PC-9 (cell line): ENCODE measurements at regions not wholly inside any gene's neighbourhood (a gene's known extent, or its start where the extent isn't known, plus 50 kb on each side); places are given as distances from the start of the nearest gene placed in this dataset.

ENCODE experiments used
- BruUV-seq: library from RNA; stranded (reverse); fragments of 400-500 nt; replicated peaks from 2 replicates; lab custom pipeline; 2021; lab: Mats Ljungman, UMichigan
- CTCF ChIA-PET: fragments of 300-600 bp; sonication (Branson Sonifier 250); formaldehyde crosslinking; loops from one replicate; lab custom pipeline; 2022; ENCODE audit warnings: antibody characterized with exemption; lab: Charles Lee
- POLR2A ChIA-PET: fragments of 300-600 bp; sonication (Branson Sonifier 250); formaldehyde crosslinking; loops from one replicate; lab custom pipeline; 2022; ENCODE audit warnings: antibody characterized with exemption; ENCODE audit not compliant: unreplicated experiment; lab: Charles Lee
- DNase-seq, 2 experiments: peaks; one replicate each; pipeline versions ENCODE4 v3.0.0 to v3.0.0-alpha.2; 2015 to 2022; ENCODE audit warnings: mixed read lengths in 1 of 2
- H2AFZ ChIP-seq: fragments of 200-600 bp; sonication (generic); 2 replicates; pipeline ENCODE4 v1.8.1; 2017; ENCODE audit warnings: antibody characterized with exemption
- H3F3A ChIP-seq: fragments of 200-600 bp; sonication (generic); 2 replicates; pipeline ENCODE4 v1.8.1; 2017; ENCODE audit warnings: antibody characterized with exemption, mild to moderate bottlenecking, low read depth; ENCODE audit not compliant: insufficient read depth
- H3K27ac ChIP-seq: fragments of 200-600 bp; sonication (generic); 2 replicates; pipeline ENCODE4 v1.6.1; 2016; ENCODE audit warnings: mixed run types
- H3K27me3 ChIP-seq: fragments of 200-600 bp; sonication (generic); 2 replicates; pipeline ENCODE4 v1.6.1; 2016; ENCODE audit warnings: low read depth, mixed run types; ENCODE audit not compliant: insufficient read depth
- H3K36me3 ChIP-seq: fragments of 200-600 bp; sonication (generic); 2 replicates; pipeline ENCODE4 v1.6.1; 2016; ENCODE audit warnings: low read depth, mixed run types
- H3K4me1 ChIP-seq: fragments of 200-600 bp; sonication (generic); replicated peaks from 2 replicates; pipeline ENCODE4 v1.6.1; 2016; ENCODE audit warnings: mixed run types; ENCODE audit not compliant: insufficient read depth
- H3K4me2 ChIP-seq: fragments of 200-600 bp; sonication (generic); 2 replicates; pipeline ENCODE4 v1.6.1; 2017; ENCODE audit warnings: mixed run types
- H3K4me3 ChIP-seq: fragments of 200-600 bp; sonication (generic); 2 replicates; pipeline ENCODE4 v1.6.1; 2016; ENCODE audit warnings: mixed run types
- H3K79me2 ChIP-seq: fragments of 200-600 bp; sonication (generic); 2 replicates; pipeline ENCODE4 v1.6.1; 2017; ENCODE audit warnings: low read depth, mixed run types
- H3K9me2 ChIP-seq: fragments of 200-600 bp; sonication (generic); 2 replicates; pipeline ENCODE4 v1.8.1; 2017; ENCODE audit warnings: mild to moderate bottlenecking; ENCODE audit not compliant: insufficient read depth
- H3K9me3 ChIP-seq: fragments of 200-600 bp; sonication (generic); 2 replicates; pipeline ENCODE4 v1.8.1; 2016; ENCODE audit warnings: low read depth; ENCODE audit not compliant: insufficient read depth
- H4K20me1 ChIP-seq: fragments of 200-600 bp; sonication (generic); 2 replicates; pipeline ENCODE4 v1.8.1; 2017; ENCODE audit not compliant: insufficient read depth
- EZH2 ChIP-seq: fragments of 200-600 bp; sonication (generic); IDR thresholded peaks from 2 replicates; pipeline ENCODE4 v1.8.0; 2017; ENCODE audit warnings: antibody characterized with exemption, low read depth
- intact Hi-C: fragments of 100-400 bp; cut with micrococcal nuclease; formaldehyde crosslinking; loops from one replicate; pipeline ENCODE4 v1.10.0; 2022; ENCODE audit not compliant: unreplicated experiment
- TF ChIP-seq, protein P1 (sequence below): fragments of 200-600 bp; sonication (generic); conservative IDR thresholded peaks from 2 replicates; pipeline ENCODE4 v1.6.1; 2017; ENCODE audit warnings: mixed run types, antibody characterized with exemption, mild to moderate bottlenecking, moderate library complexity

DNA sequence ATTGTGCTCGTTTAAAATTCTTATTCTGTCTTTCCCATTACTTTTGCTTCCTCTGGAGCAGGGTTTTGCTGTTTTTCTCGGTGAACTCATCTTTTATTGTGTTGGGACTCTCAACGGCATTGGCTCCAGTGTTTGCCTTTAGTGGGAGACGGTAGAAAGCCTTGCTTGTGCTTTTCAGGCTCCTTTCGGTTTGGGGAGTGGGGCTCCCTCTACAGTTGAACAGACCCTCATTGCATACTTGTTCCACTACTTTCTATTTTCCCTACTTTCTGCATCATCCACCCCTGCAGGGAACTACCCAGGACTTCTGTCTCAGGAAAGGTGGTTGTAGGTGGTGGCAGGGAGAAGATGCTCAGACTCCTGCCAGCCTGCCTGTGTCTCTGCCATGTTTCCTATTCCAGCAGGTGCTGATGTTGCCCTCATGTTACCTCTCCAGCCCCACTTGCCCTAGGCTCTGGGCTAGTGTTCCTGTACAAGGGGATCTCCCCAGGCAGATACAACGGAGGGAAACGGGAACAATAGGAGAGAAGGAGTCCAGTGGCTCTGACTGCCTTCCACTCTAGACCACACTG, 68.5 kb upstream of the ZBTB18 start:
- CTCF ChIA-PET, result no interaction called here

GRCh38 chr1:243980471-243980870, 70.6 kb upstream of the ZBTB18 start:
- no TSS peak for BruUV-seq
- intact Hi-C loops, result no loop called here
- TF ChIP-seq EZH2, result no peak
- TF ChIP-seq, protein P1, sequence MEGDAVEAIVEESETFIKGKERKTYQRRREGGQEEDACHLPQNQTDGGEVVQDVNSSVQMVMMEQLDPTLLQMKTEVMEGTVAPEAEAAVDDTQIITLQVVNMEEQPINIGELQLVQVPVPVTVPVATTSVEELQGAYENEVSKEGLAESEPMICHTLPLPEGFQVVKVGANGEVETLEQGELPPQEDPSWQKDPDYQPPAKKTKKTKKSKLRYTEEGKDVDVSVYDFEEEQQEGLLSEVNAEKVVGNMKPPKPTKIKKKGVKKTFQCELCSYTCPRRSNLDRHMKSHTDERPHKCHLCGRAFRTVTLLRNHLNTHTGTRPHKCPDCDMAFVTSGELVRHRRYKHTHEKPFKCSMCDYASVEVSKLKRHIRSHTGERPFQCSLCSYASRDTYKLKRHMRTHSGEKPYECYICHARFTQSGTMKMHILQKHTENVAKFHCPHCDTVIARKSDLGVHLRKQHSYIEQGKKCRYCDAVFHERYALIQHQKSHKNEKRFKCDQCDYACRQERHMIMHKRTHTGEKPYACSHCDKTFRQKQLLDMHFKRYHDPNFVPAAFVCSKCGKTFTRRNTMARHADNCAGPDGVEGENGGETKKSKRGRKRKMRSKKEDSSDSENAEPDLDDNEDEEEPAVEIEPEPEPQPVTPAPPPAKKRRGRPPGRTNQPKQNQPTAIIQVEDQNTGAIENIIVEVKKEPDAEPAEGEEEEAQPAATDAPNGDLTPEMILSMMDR, result no peak

More for the DNA sequence above, 68.5 kb upstream of the ZBTB18 start:
- DNase-seq, result no peak
- intact Hi-C loops, result no loop called here
- Histone ChIP-seq H3K79me2 (no peaks in the 10 kb centered on the region), H3K9me2 (no peaks in the 10 kb centered on the region), H3K4me3 (no peak overlapping the region), H4K20me1 (no peaks in the 10 kb centered on the region), H3K4me1 (no peaks in the 10 kb centered on the region), H3K27ac (no peak overlapping the region), H3F3A (peaks cover 5% of the 10 kb centered on the region; the same call in 1 of the 2 replicates), H2AFZ (no peak overlapping the region), H3K9me3 (no peaks in the 10 kb centered on the region; the same call in 1 of the 2 replicates), H3K36me3 (no peaks in the 10 kb centered on the region), H3K27me3 (no peaks in the 10 kb centered on the region), H3K4me2 (no peak overlapping the region)
- TF ChIP-seq, protein P1, result no peak
- no peak for TF ChIP-seq EZH2
- BruUV-seq, result no TSS peak
- POLR2A ChIA-PET, result no interaction called here

GRCh38 chr1:243980071-243980470, 71.0 kb upstream of the ZBTB18 start:
- ChIA-PET CTCF (no interaction called here), POLR2A (no interaction called here)
- intact Hi-C loops, result no loop called here
- H3K27me3 ChIP-seq, result no peaks in the 10 kb centered on the region
- TF ChIP-seq EZH2, result no peak
- TF ChIP-seq, protein P1, result no peak
- no peaks in the 10 kb centered on the region for H3K4me1 ChIP-seq
- no peak overlapping the region for H3K4me2 ChIP-seq
- no peaks in the 10 kb centered on the region; the same call in 1 of the 2 replicates for H3K9me3 ChIP-seq
- BruUV-seq, result no TSS peak
- H3K9me2 ChIP-seq, result no peaks in the 10 kb centered on the region
- no peak overlapping the region for H3K4me3 ChIP-seq
- no peak for DNase-seq
- H3K36me3 ChIP-seq, result no peaks in the 10 kb centered on the region
- no peaks in the 10 kb centered on the region for H3K79me2 ChIP-seq
- no peak overlapping the region for H3K27ac ChIP-seq
- H4K20me1 ChIP-seq, result no peaks in the 10 kb centered on the region
- H2AFZ ChIP-seq, result no peak overlapping the region
- H3F3A ChIP-seq, result peaks cover 5% of the 10 kb centered on the region; the same call in 1 of the 2 replicates

More at GRCh38 chr1:243980471-243980870, 70.6 kb upstream of the ZBTB18 start:
- ChIA-PET CTCF (interaction anchor here (0.6 kb wide), 1 partner anchor 48 kb away, joined by 3 read pairs; no protein-coding TSS in a partner anchor), POLR2A (no interaction called here)
- Histone ChIP-seq H3K9me3 (no peaks in the 10 kb centered on the region; the same call in 1 of the 2 replicates), H3K9me2 (no peaks in the 10 kb centered on the region), H3K79me2 (no peaks in the 10 kb centered on the region), H3F3A (peaks cover 5% of the 10 kb centered on the region; the same call in 1 of the 2 replicates), H3K4me2 (no peak overlapping the region), H3K27me3 (no peaks in the 10 kb centered on the region), H3K27ac (no peak overlapping the region), H4K20me1 (no peaks in the 10 kb centered on the region), H3K4me1 (no peaks in the 10 kb centered on the region), H3K36me3 (no peaks in the 10 kb centered on the region), H3K4me3 (no peak overlapping the region), H2AFZ (no peak overlapping the region)
- DNase-seq, result no peak
